GM23338 (cell line): ENCODE measurements at regions not wholly inside any gene's neighbourhood (a gene's known extent, or its start where the extent isn't known, plus 50 kb on each side); places are given as distances from the start of the nearest gene placed in this dataset.

Experiments used
- CREB1 ChIP-seq: fragments of 250-450 bp; sonication (Bioruptor Pico); IDR thresholded peaks from 2 replicates; pipeline ENCODE4 v1.5.0; 2020; ENCODE audit warnings: low read depth, mild to moderate bottlenecking, moderate library complexity
- EZH2 ChIP-seq: fragments of 200-600 bp; sonication (generic); IDR thresholded peaks from one replicate; pipeline ENCODE4 v1.8.0; 2017; ENCODE audit warnings: antibody characterized with exemption, mild to moderate bottlenecking, low read depth; ENCODE audit not compliant: unreplicated experiment
- EZH2phosphoT487 ChIP-seq: fragments of 200-600 bp; sonication (generic); IDR thresholded peaks from one replicate; pipeline ENCODE4 v1.8.1; 2018; ENCODE audit warnings: antibody characterized with exemption; ENCODE audit not compliant: unreplicated experiment
- NANOG ChIP-seq: IDR thresholded peaks from 2 replicates; pipeline ENCODE4 v1.6.1; 2016; ENCODE audit warnings: antibody characterized with exemption, borderline replicate concordance
- POLR2AphosphoS5 ChIP-seq: IDR thresholded peaks from 2 replicates; pipeline ENCODE4 v1.6.1; 2016; ENCODE audit warnings: antibody characterized with exemption, low read depth
- REST ChIP-seq: IDR thresholded peaks from one replicate; pipeline ENCODE4 v1.6.1; 2018; ENCODE audit warnings: antibody characterized with exemption; ENCODE audit not compliant: unreplicated experiment
- TF ChIP-seq, protein P1 (sequence below), 2 experiments: fragments of 200-600 bp in 1 of 2; sonication (generic) in 1 of 2; conservative IDR thresholded peaks; 2 replicates each; pipeline versions ENCODE4 v1.5.1 to v1.6.1; 2016 to 2017; ENCODE audit warnings: antibody characterized with exemption in 2 of 2, low read depth in 2 of 2, mild to moderate bottlenecking in 2 of 2, moderate library complexity in 1 of 2
- TF ChIP-seq, protein P2 (sequence below): IDR thresholded peaks from 2 replicates; pipeline ENCODE4 v1.6.1; 2016; ENCODE audit warnings: antibody characterized with exemption

GRCh38 chr2:76446872-76447271, 736.2 kb upstream of the GCFC2 start:
- TF ChIP-seq, protein P1, sequence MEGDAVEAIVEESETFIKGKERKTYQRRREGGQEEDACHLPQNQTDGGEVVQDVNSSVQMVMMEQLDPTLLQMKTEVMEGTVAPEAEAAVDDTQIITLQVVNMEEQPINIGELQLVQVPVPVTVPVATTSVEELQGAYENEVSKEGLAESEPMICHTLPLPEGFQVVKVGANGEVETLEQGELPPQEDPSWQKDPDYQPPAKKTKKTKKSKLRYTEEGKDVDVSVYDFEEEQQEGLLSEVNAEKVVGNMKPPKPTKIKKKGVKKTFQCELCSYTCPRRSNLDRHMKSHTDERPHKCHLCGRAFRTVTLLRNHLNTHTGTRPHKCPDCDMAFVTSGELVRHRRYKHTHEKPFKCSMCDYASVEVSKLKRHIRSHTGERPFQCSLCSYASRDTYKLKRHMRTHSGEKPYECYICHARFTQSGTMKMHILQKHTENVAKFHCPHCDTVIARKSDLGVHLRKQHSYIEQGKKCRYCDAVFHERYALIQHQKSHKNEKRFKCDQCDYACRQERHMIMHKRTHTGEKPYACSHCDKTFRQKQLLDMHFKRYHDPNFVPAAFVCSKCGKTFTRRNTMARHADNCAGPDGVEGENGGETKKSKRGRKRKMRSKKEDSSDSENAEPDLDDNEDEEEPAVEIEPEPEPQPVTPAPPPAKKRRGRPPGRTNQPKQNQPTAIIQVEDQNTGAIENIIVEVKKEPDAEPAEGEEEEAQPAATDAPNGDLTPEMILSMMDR (conservative IDR thresholded peaks at IDR 0.05; ENCODE audit: low read depth in 2 of 2): no peak
- no peak for TF ChIP-seq EZH2phosphoT487
- TF ChIP-seq, protein P2, sequence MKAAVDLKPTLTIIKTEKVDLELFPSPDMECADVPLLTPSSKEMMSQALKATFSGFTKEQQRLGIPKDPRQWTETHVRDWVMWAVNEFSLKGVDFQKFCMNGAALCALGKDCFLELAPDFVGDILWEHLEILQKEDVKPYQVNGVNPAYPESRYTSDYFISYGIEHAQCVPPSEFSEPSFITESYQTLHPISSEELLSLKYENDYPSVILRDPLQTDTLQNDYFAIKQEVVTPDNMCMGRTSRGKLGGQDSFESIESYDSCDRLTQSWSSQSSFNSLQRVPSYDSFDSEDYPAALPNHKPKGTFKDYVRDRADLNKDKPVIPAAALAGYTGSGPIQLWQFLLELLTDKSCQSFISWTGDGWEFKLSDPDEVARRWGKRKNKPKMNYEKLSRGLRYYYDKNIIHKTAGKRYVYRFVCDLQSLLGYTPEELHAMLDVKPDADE: peak; percentile 31; the same call in 1 of the 2 replicates
- no peak for TF ChIP-seq EZH2
- no peak for TF ChIP-seq CREB1 (CRISPR knock-in tag)
- TF ChIP-seq REST: no peak
- TF ChIP-seq POLR2AphosphoS5: no peak
- TF ChIP-seq NANOG: no peak; the same call in 1 of the 2 replicates
